Daoy (cell line): ENCODE measurements at regions not wholly inside any gene's neighbourhood (a gene's known extent, or its start where the extent isn't known, plus 50 kb on each side); places are given as distances from the start of the nearest gene placed in this dataset.

ENCODE experiments used
- DNase-seq: peaks from one replicate; pipeline ENCODE4 v3.0.0-alpha.2; 2015; ENCODE audit warnings: low read depth

GRCh38 chr2:137729305-137729704 is 235.0 kb upstream of the HNMT start:
- no peak for DNase-seq

GRCh38 chr2:137737559-137737958 is 226.7 kb upstream of the HNMT start:
- no peak for DNase-seq

- no peak for DNase-seq
Measured at GRCh38 chr2:137741784-137742362, 222.4 kb upstream of the HNMT start.

GRCh38 chr2:137747509-137747908 is 216.8 kb upstream of the HNMT start:
- no peak for DNase-seq

- no peak for DNase-seq
Measured at GRCh38 chr2:137748533-137748932, 215.7 kb upstream of the HNMT start.

- DNase-seq = no peak
Measured at GRCh38 chr2:137764646-137765045, 199.6 kb upstream of the HNMT start.

GRCh38 chr2:137769406-137769805 is 194.9 kb upstream of the HNMT start:
- no peak for DNase-seq

GRCh38 chr2:137770166-137770565 is 194.1 kb upstream of the HNMT start:
- no peak for DNase-seq

GRCh38 chr2:137771064-137771463 is 193.2 kb upstream of the HNMT start:
- DNase-seq = no peak

- DNase-seq = no peak
Measured at GRCh38 chr2:137772451-137772850, 191.8 kb upstream of the HNMT start.

GRCh38 chr2:137775529-137775928 is 188.7 kb upstream of the HNMT start:
- DNase-seq = no peak

GRCh38 chr2:137776697-137777096 is 187.6 kb upstream of the HNMT start:
- no peak for DNase-seq

GRCh38 chr2:137797641-137798040 is 166.6 kb upstream of the HNMT start:
- DNase-seq = no peak

- no peak for DNase-seq
Measured at GRCh38 chr2:137799600-137799999, 164.7 kb upstream of the HNMT start.

GRCh38 chr2:137800386-137800785 is 163.9 kb upstream of the HNMT start:
- no peak for DNase-seq

GRCh38 chr2:137801228-137801627 is 163.0 kb upstream of the HNMT start:
- DNase-seq = no peak

GRCh38 chr2:137802038-137802437 is 162.2 kb upstream of the HNMT start:
- DNase-seq = no peak

GRCh38 chr2:137806068-137806805 is 158.0 kb upstream of the HNMT start:
- no peak for DNase-seq

GRCh38 chr2:137809252-137809651 is 155.0 kb upstream of the HNMT start:
- no peak for DNase-seq

GRCh38 chr2:137809837-137810236 is 154.4 kb upstream of the HNMT start:
- no peak for DNase-seq

- no peak for DNase-seq
Measured at GRCh38 chr2:137812517-137812916, 151.8 kb upstream of the HNMT start.

GRCh38 chr2:137813176-137813575 is 151.1 kb upstream of the HNMT start:
- DNase-seq = no peak

GRCh38 chr2:137817058-137817457 is 147.2 kb upstream of the HNMT start:
- no peak for DNase-seq

GRCh38 chr2:137823196-137823595 is 141.1 kb upstream of the HNMT start:
- no peak for DNase-seq
